Dermis blood vessel endothelial cell (primary cell): ENCODE measurements at regions not wholly inside any gene's neighbourhood (a gene's known extent, or its start where the extent isn't known, plus 50 kb on each side); places are given as distances from the start of the nearest gene placed in this dataset.

Source experiments
- DNase-seq: peaks from one replicate; pipeline ENCODE4 v3.0.0; 2010

GRCh38 chr5:161115941-161116340 is 263.9 kb upstream of the ATP10B start:
- DNase-seq: no peak

DNA sequence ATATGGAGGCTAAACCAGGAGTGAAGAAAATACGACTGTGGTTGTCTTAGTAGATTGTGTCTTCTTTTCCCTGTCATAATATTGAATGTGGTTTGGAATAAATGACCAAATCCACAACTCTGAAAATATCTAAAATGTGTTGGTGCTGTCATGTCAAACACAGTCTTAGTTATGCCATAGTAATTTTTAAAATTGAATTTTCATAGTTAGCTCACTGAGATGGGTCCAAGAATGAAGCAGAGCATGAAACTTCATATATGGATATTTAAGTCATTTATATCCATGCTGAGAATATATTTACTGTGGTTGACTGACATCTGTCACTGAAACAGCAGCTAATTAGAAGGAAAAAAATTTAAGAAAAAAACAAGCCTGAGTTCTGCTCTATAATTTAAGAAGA is 260.4 kb upstream of the ATP10B start:
- DNase-seq: no peak

GRCh38 chr5:161105525-161105924 is 253.5 kb upstream of the ATP10B start:
- DNase-seq: no peak

GRCh38 chr5:161098516-161098915 is 246.5 kb upstream of the ATP10B start:
- DNase-seq: no peak

DNA sequence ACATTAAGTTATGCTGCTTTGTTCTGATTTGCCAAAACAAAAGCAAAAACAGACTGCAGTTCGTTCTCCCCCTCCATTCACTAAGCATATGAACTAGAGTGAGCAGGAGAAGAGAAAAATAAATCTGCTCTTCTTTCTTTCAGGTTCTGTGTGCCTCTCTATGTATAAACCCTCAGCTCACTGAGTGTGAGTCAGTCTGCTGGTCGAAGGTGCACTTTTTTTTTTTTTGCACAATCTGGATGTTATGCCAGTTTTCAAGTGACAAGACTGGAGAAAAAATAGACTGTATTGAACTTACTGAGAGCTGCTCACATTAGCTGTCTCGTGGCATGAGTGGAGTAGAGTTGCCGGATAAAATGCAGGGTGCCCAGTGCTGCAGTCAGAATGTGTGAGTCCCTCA is 244.6 kb upstream of the ATP10B start:
- DNase-seq: no peak

DNA sequence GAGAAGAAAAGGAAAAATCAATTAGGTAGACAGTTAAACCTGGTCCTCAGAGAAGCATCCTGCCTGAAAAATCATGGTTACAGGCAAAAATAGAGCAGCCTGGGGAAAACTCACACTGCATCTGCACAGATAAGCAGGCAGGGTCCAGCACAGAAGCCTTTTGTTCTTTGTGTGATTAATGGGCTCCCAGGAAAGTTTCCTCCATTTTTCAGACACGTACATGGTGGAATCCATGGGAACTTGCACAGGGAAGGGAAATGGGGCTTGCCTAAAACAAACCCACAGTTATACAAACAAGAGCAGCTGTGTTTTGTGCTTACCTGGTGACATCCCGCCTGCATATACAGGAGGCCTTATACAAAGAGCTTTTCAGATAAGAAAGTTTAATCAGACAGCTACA is 243.9 kb upstream of the ATP10B start:
- DNase-seq: no peak

DNA sequence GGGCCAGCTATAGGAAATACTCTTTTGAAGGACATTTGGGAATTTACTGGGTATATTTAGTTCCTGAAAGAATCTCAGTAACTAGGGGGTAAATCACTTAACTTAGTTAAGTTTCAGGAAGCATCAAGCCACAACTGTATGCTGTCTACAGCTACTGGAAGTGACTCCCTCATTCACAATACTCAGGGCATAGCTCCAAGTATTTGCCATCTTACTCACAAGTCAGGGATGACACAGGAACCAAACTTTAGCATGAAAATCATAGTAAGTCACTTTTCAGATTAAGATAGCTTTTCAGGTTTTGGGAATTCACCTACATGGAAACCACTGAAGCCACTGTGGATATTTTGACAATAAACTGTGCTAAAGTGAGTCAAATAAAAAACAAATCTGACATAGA is 242.4 kb upstream of the ATP10B start:
- no peak for DNase-seq

DNA sequence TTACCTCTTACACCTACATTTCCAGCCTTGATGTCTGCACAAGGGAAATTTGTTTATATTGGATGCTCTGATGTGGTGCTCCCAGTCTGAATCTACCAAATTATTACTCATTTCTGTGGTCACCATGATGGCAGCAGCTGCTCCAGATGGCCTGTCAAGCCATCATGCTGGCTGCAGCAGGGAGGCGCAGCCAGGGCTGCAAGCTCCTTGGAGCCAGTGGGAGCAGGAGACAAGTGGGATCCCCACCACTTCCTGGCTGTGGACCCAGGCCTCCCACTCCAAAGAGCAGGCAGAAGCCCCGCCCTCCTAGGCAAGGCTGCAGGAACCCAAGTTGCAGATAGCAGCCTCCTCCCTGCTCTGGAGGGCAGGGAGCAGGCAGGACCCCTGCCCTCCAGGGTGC is 241.1 kb upstream of the ATP10B start:
- DNase-seq: no peak

- no peak for DNase-seq
Measured at GRCh38 chr5:161089569-161089968, 237.6 kb upstream of the ATP10B start.

DNA sequence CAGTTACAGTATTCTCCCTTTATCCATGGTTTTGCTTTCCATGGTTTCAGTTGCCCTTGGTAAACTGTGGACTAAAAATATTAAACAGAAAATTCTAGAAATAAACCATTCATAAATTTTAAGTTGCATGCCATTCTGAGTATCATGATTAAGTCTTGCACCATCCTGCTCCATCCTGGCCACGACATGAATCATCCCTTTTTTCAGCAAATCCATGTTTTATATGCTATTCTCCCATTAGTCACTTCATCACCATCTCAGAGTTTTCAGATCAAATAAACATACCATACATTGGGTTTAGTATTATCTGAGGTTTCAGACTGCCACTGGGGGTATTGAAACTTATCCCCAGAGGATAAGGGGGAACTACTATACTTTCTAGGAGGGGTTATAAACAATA is 234.4 kb upstream of the ATP10B start:
- no peak for DNase-seq

DNA sequence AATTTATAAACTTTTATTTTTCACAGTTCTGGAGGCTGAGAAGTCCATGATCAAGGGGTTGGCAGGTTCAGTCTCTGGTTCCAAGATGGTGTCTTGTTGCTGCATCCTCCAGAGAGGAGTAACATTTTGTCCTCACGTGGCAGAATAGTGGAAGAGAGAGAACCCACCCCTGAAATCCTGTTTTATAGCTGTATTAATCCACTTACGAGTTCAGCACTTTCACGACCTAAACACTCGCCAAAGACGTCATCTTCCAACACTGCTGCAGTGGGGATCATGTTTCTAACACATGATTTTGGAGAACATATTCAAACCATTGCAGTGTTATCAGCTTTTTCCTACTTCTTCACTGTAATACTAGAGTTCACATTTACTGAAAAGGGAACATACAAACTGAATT is 233.0 kb upstream of the ATP10B start:
- DNase-seq: no peak

GRCh38 chr5:161084115-161084514 is 232.1 kb upstream of the ATP10B start:
- no peak for DNase-seq

- no peak for DNase-seq
Measured at GRCh38 chr5:161078793-161079192, 226.8 kb upstream of the ATP10B start.

DNA sequence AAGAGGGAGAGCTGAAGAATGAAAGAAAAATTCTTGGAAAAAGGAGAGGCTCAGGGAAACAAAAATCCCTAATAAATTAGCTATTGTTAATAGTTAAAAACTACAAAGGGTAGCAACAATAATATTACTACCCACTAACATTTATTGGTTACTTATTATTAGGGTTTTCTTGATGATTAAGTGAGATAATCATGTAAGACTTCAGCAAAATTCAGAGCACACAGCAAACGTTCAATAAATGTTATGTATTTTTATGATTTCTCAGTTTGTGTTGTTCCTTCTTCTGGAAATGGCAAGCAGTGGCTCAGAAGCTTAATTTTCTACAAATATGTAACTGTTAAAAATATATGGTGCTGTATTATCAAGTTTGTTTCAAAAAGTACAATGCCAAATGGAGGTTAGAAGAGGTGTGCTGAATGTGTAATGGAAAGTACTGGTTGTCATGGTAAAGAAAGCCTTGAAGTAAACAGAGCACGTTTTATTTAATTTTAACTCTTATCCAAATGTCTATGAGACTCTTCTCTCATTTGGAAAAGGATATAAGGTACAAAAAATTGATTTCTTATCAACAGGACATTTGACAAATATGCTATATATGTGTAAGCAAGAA is 226.0 kb upstream of the ATP10B start:
- DNase-seq: no peak

- DNase-seq: no peak
Measured at GRCh38 chr5:161077496-161077895, 225.5 kb upstream of the ATP10B start.

- no peak for DNase-seq
Measured at GRCh38 chr5:161064781-161065180, 212.8 kb upstream of the ATP10B start.

GRCh38 chr5:161064297-161064696 is 212.3 kb upstream of the ATP10B start:
- DNase-seq: no peak

- no peak for DNase-seq
Measured at GRCh38 chr5:161058781-161059180, 206.8 kb upstream of the ATP10B start.

GRCh38 chr5:161051920-161052500 is 200.0 kb upstream of the ATP10B start:
- DNase-seq: no peak

DNA sequence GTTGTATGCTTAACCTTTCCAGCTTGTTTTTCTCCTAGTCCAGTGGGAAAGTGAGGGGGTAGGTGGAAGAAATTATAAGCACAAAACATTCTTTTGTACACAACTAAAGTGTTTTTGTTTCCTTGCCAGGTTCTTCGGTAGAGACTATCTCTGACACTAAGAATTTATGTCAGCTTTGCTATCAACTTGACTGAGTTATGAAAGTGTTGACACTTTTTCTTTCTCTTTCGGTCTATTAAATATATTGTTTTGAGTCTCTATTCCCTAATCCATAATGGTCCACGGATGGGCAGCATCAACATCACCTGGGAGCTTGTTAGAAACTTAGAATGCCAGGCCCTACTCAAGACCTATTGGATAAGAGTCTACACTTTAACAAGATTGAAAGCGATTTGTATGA is 195.0 kb upstream of the ATP10B start:
- no peak for DNase-seq

DNA sequence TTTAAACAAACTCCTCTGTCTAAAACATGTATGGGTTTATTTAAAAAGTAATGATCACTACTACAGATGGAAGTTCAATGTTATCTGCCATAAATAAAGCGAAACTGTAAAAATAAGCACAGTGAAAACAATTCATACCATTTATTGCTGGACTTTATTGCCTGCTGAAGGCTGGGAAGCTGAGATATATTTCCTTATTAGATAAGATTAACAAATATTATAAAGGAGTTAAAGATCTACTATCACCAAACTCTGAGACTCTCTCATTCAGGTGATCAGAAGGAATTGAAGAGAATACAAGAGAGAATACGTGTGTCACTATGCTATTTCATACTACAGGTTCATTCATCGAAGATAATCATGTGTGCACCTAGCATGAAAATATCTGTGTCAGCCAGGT is 190.9 kb upstream of the ATP10B start:
- no peak for DNase-seq

GRCh38 chr5:161042443-161042842 is 190.4 kb upstream of the ATP10B start:
- no peak for DNase-seq

DNA sequence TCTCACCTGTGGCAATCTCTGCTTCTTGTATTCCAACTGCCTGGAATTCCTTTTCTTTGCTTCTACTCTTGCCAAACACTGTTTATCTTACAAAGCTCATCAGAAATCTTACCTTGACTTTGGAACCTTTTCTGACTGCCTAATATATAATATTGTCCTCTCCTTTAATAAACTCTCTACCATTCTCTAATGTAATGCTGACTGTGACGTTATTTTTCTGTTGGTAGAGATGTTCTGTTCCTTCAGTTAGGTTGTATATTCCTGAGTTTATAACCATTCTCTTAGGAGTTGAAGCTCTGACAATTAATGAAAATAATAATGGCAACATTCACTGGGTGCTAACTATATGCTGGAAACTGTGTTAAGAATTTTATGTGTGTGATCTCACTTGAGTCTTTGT is 188.8 kb upstream of the ATP10B start:
- DNase-seq: no peak

- DNase-seq: no peak
Measured at GRCh38 chr5:161036296-161036695, 184.3 kb upstream of the ATP10B start.

DNA sequence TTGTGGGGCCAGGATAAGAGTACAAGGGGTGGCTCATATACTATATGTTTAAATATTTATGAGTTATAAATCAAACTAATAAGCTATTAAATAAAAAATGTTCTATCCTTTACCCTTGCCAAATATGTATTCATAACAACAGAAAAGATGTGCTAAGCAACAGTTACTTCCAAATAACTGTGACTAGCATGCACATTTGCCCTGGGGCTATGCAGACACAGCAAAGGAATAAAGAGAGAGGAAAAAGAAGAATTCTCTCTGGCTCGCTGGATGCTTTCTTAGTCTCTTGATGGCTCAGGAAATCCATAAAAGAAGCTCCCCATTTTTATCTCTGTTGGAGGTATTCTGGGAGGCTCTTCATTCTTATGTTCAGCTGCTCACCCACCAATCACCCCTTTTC is 182.4 kb upstream of the ATP10B start:
- no peak for DNase-seq
